A549 (cell line): ENCODE measurements at regions not wholly inside any gene's neighbourhood (a gene's known extent, or its start where the extent isn't known, plus 50 kb on each side); places are given as distances from the start of the nearest gene placed in this dataset.
"Not testable (repeated sequence)": the region's sequence is repeated elsewhere in the genome, so short reads cannot be mapped to it uniquely, and the experiment has no call there.

Source experiments
- ATAC-seq, 2 experiments: fragments of 200-7000 bp in 1 of 2; fragments of >200 bp in 1 of 2; cut with Nextera tagmentation in 1 of 2; cut with Tn5 transposase in 1 of 2; 3 replicates each; pipeline versions ENCODE4 v1.8.0 to v1.9.1; 2018 to 2020; ENCODE audit warnings: mild to moderate bottlenecking in 1 of 2, moderate library complexity in 1 of 2
- CTCF ChIA-PET: fragments of 300-600 bp; sonication (Branson Sonifier 250); formaldehyde crosslinking; extraction: SDS; loops from one replicate; lab custom pipeline; 2021; ENCODE audit warnings: antibody characterized with exemption, inconsistent platforms; lab: Yijun Ruan, JAX
- POLR2A ChIA-PET: fragments of 350-600 bp; formaldehyde crosslinking; extraction: SDS; loops from one replicate; lab custom pipeline; 2021; ENCODE audit warnings: antibody characterized with exemption, inconsistent platforms; lab: Yijun Ruan, JAX
- DNase-seq, 2 experiments: peaks; one replicate each; pipeline versions ENCODE4 v3.0.0 to v3.0.0-alpha.2; 2011 to 2016; ENCODE audit warnings: low read depth in 1 of 2, low spot score in 1 of 2
- FAIRE-seq: peaks from 2 replicates; lab custom pipeline; 2011; peaks lifted over from hg19 to GRCh38; lab: Jason Lieb, UNC
- H3K27ac ChIP-seq, 2 experiments: fragments of >200 bp; sonication (Bioruptor Twin); formaldehyde crosslinking; 3 replicates each; pipeline ENCODE4 v1.5.1; 2016 to 2017
- H3K4me1 ChIP-seq: fragments of >200 bp; sonication (Bioruptor Twin); formaldehyde crosslinking; 3 replicates; pipeline ENCODE4 v1.6.1; 2016
- H3K4me2 ChIP-seq: fragments of >200 bp; sonication (Bioruptor Twin); formaldehyde crosslinking; 3 replicates; pipeline ENCODE4 v1.6.1; 2016
- H3K4me3 ChIP-seq: fragments of >200 bp; sonication (Bioruptor Twin); formaldehyde crosslinking; 3 replicates; pipeline ENCODE4 v1.5.1; 2016
- H3K9me3 ChIP-seq: fragments of >200 bp; sonication (Bioruptor Twin); formaldehyde crosslinking; 3 replicates; pipeline ENCODE4 v1.6.1; 2016
- BHLHE40 ChIP-seq: IDR thresholded peaks from 2 replicates; pipeline ENCODE4 v1.6.1; 2012; ENCODE audit warnings: low read depth, low read length, inconsistent platforms
- CHD2 ChIP-seq: fragments of 150-350 bp; IDR thresholded peaks from 2 replicates; pipeline ENCODE4 v1.6.1; 2014; ENCODE audit warnings: low read length; ENCODE audit not compliant: partially characterized antibody
- CTCF ChIP-seq: fragments of >200 bp; sonication (Bioruptor Twin); formaldehyde crosslinking; IDR thresholded peaks from 3 replicates; pipeline ENCODE4 v1.5.1; 2016
- E2F6 ChIP-seq: IDR thresholded peaks from 2 replicates; pipeline ENCODE4 v1.6.1; 2012; ENCODE audit warnings: low read depth, borderline replicate concordance
- ELK1 ChIP-seq: fragments of 150-350 bp; IDR thresholded peaks from 2 replicates; pipeline ENCODE4 v1.6.1; 2014; ENCODE audit warnings: low read depth, mild to moderate bottlenecking, low read length
- FOXS1 ChIP-seq: fragments of 250-450 bp; sonication (Bioruptor Pico); IDR thresholded peaks from 2 replicates; pipeline ENCODE4 v1.5.0; 2020; ENCODE audit warnings: mild to moderate bottlenecking, moderate library complexity
- HES2 ChIP-seq: fragments of >200 bp; sonication (Bioruptor Twin); formaldehyde crosslinking; IDR thresholded peaks from 2 replicates; pipeline ENCODE4 v1.6.1; 2016
- HOXA7 ChIP-seq: fragments of 250-450 bp; sonication (Bioruptor Pico); IDR thresholded peaks from 2 replicates; pipeline ENCODE4 v1.5.0; 2020; ENCODE audit warnings: mild to moderate bottlenecking, moderate library complexity
- JUN ChIP-seq, 2 experiments: fragments of >200 bp; sonication (Bioruptor Twin); formaldehyde crosslinking; IDR thresholded peaks; 2 replicates in 1 of 2; 3 replicates in 1 of 2; pipeline ENCODE4 v1.6.1; 2016 to 2017
- JUNB ChIP-seq: fragments of >200 bp; sonication (Bioruptor Twin); formaldehyde crosslinking; IDR thresholded peaks from 2 replicates; pipeline ENCODE4 v1.6.1; 2016
- MAFK ChIP-seq: fragments of 450-650 bp; IDR thresholded peaks from 2 replicates; pipeline ENCODE4 v1.6.1; 2014; ENCODE audit not compliant: partially characterized antibody
- PBX3 ChIP-seq: IDR thresholded peaks from 2 replicates; pipeline ENCODE4 v1.6.1; 2012
- RARB ChIP-seq: fragments of 250-450 bp; sonication (Bioruptor Pico); IDR thresholded peaks from 2 replicates; pipeline ENCODE4 v1.8.0; 2021; ENCODE audit warnings: mild to moderate bottlenecking, moderate library complexity
- RFX5 ChIP-seq: fragments of 450-650 bp; IDR thresholded peaks from 2 replicates; pipeline ENCODE4 v1.7.1; 2014; ENCODE audit warnings: antibody characterized with exemption, mild to moderate bottlenecking, moderate library complexity
- TFCP2L1 ChIP-seq: fragments of 250-450 bp; sonication (Bioruptor Pico); IDR thresholded peaks from 2 replicates; pipeline ENCODE4 v1.5.0; 2021; ENCODE audit warnings: mild to moderate bottlenecking
- ZNF302 ChIP-seq: fragments of 250-450 bp; sonication (Bioruptor Pico); IDR thresholded peaks from 2 replicates; pipeline ENCODE4 v1.9.0; 2021; ENCODE audit warnings: inconsistent platforms, mild to moderate bottlenecking, moderate library complexity
- WGBS: methylation state at CpG from one replicate; pipeline ENCODE4 v1.1.6; 2017; ENCODE audit errors: missing lambda C conversion rate; 5-methylcytosine and 5-hydroxymethylcytosine counted together

GRCh38 chr12:93093243-93093642, 164.1 kb upstream of the EEA1 start:
- ATAC-seq: no peak
- H3K4me3 ChIP-seq: no peak overlapping the region
- DNase-seq: no peak
- no peak overlapping the region for H3K4me2 ChIP-seq
- 51% methylated on average over 3 of the region's 3 CpGs for WGBS
- CTCF ChIA-PET: no interaction called here
- peaks cover 26% of the 10 kb centered on the region for H3K4me1 ChIP-seq
- TF ChIP-seq ZNF302 (CRISPR knock-in tag): no peak
- TF ChIP-seq RFX5: no peak
- TF ChIP-seq FOXS1: no peak
- no peak for TF ChIP-seq CTCF
- TF ChIP-seq CHD2: no peak
- TF ChIP-seq MAFK: no peak
- TF ChIP-seq BHLHE40: no peak
- no peak for FAIRE-seq
- H3K27ac ChIP-seq: no peak overlapping the region
- no peaks in the 10 kb centered on the region for H3K9me3 ChIP-seq
- POLR2A ChIA-PET: no interaction called here

GRCh38 chr12:93094222-93094621, 165.1 kb upstream of the EEA1 start:
- H3K27ac ChIP-seq, CTCF ChIA-PET, FAIRE-seq, H3K4me2 ChIP-seq, POLR2A ChIA-PET, H3K9me3 ChIP-seq, DNase-seq, ATAC-seq, H3K4me3 ChIP-seq: not testable (repeated sequence)
- H3K4me1 ChIP-seq: peaks cover 26% of the 10 kb centered on the region
- 84% methylated on average over 9 of the region's 9 CpGs for WGBS

GRCh38 chr12:93094988-93095737, 166.1 kb upstream of the EEA1 start:
- DNase-seq (no peak), FAIRE-seq (no peak), ATAC-seq (no peak)
- Histone ChIP-seq H3K27ac (no peak overlapping the region), H3K9me3 (no peaks in the 10 kb centered on the region), H3K4me2 (no peak overlapping the region), H3K4me3 (no peak overlapping the region), H3K4me1 (peaks cover 19% of the 10 kb centered on the region)
- ChIA-PET CTCF (interaction anchor here (1.7 to 4.2 kb wide), 2 partner anchors 13 to 54 kb away, joined by 3 to 34 read pairs; no protein-coding TSS in a partner anchor), POLR2A (no interaction called here)
- 73% methylated on average over 7 of the region's 7 CpGs for WGBS
- TF ChIP-seq ELK1: no peak
- no peak for TF ChIP-seq HES2
- no peak for TF ChIP-seq PBX3
- TF ChIP-seq TFCP2L1 (CRISPR knock-in tag): no peak
- TF ChIP-seq JUN (IDR thresholded peaks at IDR 0.05): no peak
- TF ChIP-seq HOXA7 (CRISPR knock-in tag): no peak
- no peak for TF ChIP-seq E2F6
- TF ChIP-seq JUNB: no peak
- TF ChIP-seq RARB (CRISPR knock-in tag): no peak
